LNCAP (cell line): ENCODE measurements at regions not wholly inside any gene's neighbourhood (a gene's known extent, or its start where the extent isn't known, plus 50 kb on each side); places are given as distances from the start of the nearest gene placed in this dataset.

Source experiments
- TF ChIP-seq, protein P1 (sequence below): fragments of 450-650 bp; IDR thresholded peaks from 2 replicates; pipeline ENCODE4 v1.5.1; 2017; ENCODE audit warnings: mild to moderate bottlenecking

DNA sequence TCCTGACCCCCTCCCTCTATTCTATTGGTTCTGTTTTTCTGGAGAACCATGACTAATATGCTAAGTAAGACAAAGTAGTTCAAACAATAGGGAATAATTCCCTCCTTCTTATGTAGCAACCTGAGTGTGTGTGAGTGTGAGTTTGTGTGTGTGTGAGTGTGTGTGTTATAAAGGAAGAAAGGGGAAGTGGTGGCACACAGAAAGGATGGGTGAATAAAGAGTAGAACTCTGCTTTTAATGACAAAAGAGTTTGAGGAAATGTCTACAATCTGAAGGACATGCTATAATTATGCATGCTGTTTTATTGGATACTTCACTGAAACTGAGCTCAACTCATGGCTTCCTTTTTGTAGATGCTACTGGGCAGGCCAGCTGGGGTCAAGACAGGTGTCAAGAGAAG is 489.5 kb downstream of the REEP3 start:
- TF ChIP-seq, protein P1, sequence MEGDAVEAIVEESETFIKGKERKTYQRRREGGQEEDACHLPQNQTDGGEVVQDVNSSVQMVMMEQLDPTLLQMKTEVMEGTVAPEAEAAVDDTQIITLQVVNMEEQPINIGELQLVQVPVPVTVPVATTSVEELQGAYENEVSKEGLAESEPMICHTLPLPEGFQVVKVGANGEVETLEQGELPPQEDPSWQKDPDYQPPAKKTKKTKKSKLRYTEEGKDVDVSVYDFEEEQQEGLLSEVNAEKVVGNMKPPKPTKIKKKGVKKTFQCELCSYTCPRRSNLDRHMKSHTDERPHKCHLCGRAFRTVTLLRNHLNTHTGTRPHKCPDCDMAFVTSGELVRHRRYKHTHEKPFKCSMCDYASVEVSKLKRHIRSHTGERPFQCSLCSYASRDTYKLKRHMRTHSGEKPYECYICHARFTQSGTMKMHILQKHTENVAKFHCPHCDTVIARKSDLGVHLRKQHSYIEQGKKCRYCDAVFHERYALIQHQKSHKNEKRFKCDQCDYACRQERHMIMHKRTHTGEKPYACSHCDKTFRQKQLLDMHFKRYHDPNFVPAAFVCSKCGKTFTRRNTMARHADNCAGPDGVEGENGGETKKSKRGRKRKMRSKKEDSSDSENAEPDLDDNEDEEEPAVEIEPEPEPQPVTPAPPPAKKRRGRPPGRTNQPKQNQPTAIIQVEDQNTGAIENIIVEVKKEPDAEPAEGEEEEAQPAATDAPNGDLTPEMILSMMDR, result no peak

GRCh38 chr10:64011912-64012714 is 490.9 kb downstream of the REEP3 start:
- TF ChIP-seq, protein P1, result no peak

GRCh38 chr10:64014281-64014680 is 493.1 kb downstream of the REEP3 start:
- TF ChIP-seq, protein P1, result no peak

DNA sequence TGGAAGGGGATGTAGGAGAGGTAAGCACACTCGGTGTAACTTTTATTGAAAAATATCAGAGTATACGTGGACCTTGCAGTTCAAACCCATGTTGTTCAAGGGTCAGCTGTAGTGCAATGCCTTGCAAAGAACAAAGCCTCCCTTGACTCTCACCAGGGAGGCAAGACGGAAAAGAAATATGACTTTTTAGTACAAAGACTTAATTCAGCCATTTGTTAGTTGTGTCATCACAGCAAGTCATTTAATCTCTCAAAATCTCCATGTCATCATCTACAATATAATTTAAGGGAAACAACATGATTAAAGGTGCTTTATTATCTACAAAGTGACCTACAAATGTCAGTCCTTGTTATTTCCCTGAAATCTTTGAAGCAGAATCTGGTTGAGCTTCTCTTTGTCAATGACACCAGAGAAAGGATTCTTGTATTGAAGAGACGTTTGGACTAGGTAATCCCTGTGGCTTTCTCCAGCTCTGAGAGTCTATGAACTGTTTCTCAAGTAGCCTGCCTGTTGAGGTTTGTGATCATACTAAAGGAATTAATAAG is 502.8 kb downstream of the REEP3 start:
- TF ChIP-seq, protein P1, result no peak

DNA sequence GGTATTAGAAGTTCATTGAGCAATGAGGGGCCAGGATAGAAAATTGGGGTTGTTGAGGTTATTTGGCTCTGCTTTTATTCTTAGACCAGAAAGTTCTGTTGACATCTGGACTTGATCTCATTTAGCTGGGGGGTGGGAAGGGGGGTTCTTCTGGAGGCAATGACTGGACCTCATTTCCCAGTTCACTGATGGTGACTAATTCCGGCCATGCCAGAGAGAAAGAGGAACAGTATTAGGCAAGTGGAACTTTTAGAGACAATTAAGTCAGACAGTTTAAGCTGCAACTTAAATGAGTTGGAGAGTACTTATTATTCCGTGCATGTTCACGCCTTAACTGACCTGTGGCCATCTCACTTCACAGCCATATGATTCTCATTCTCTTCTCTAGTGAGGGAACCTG is 512.5 kb downstream of the REEP3 start:
- TF ChIP-seq, protein P1, result no peak

DNA sequence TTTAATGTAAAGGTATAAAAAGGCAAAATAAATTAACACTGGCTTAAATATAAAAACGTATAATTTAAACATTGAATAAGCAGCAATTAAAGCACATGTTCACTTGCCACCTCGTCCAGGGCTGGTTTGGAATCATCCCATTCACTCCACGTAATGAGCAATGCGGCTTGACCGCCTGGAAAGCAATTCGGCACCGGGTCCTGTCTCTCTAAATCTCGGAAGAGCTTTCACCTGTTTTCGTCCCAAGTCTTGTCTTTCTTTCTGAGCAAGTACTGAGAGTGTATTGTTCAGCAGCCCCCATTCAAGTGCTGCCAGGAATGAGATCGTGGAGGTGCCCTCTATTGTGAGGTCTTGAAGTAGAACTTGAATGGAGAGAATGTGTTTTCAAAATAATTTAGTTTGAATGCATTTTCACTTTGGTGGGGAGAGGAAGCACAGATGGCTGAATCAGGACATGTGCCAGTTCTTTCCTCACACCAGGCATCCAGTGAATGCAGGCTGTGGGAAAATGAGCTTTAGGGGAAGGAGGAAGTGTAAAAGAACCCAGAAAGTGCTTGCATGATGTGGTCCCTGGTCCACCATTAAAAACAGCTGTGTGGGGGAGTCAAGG is 515.2 kb downstream of the REEP3 start:
- TF ChIP-seq, protein P1, result no peak

- TF ChIP-seq, protein P1, result no peak
Observed at GRCh38 chr10:64037071-64037661, 516.0 kb downstream of the REEP3 start.
